K562 (cell line): ENCODE measurements at regions not wholly inside any gene's neighbourhood (a gene's known extent, or its start where the extent isn't known, plus 50 kb on each side); places are given as distances from the start of the nearest gene placed in this dataset.

Source experiments
- ATAC-seq: fragments of 200-7000 bp; cut with Tn5 transposase; 3 replicates; pipeline ENCODE4 v1.9.1; 2020; ENCODE audit warnings: moderate library complexity
- BruUV-seq: library from RNA; stranded (reverse); fragments of 400-500 nt; replicated peaks from 2 replicates; lab custom pipeline; 2021; lab: Mats Ljungman, UMichigan
- CTCF ChIA-PET: fragments of 300-600 bp; formaldehyde crosslinking; extraction: SDS; loops from one replicate; lab custom pipeline; 2021; ENCODE audit warnings: low intra/inter-chr PET ratio; lab: Yijun Ruan, JAX
- POLR2A ChIA-PET: fragments of 300-600, 350-650 bp; sonication (Branson Sonifier 250); formaldehyde crosslinking; extraction: SDS; loops from one replicate; lab custom pipeline; 2021; ENCODE audit warnings: antibody characterized with exemption, inconsistent platforms; lab: Yijun Ruan, JAX
- DNase-seq, 4 experiments: peaks; one replicate each; pipeline versions ENCODE4 v3.0.0 to v3.0.0-alpha.2; 2011 to 2018; ENCODE audit warnings: low spot score in 3 of 4, mixed read lengths in 3 of 4; ENCODE audit errors: extremely low read depth in 1 of 4
- FAIRE-seq: peaks from 2 replicates; lab custom pipeline; 2011; peaks lifted over from hg19 to GRCh38; lab: Jason Lieb, UNC
- H2AFZ ChIP-seq: 2 replicates; pipeline ENCODE4 v1.6.0; 2011; ENCODE audit warnings: low read depth, low read length, control low read depth, inconsistent platforms
- H3K27ac ChIP-seq: fragments of 200-600 bp; 3 replicates; pipeline ENCODE4 v1.8.0; 2011; ENCODE audit warnings: low read depth, mild to moderate bottlenecking, control low read depth, inconsistent platforms, low read length, moderate library complexity, mixed read lengths; ENCODE audit errors: extremely low read depth
- H3K27me3 ChIP-seq, 2 experiments: fragments of 300-600 bp in 1 of 2; 2 replicates in 1 of 2; 3 replicates in 1 of 2; pipeline versions ENCODE4 v1.6.0 to v1.8.0; 2011; ENCODE audit warnings: inconsistent platforms in 2 of 2, low read length in 2 of 2, mild to moderate bottlenecking in 1 of 2, mixed read lengths in 1 of 2, moderate library complexity in 1 of 2; ENCODE audit not compliant: control insufficient read depth in 2 of 2, insufficient read depth in 2 of 2
- H3K36me3 ChIP-seq: fragments of 300-600 bp; 3 replicates; pipeline ENCODE4 v1.8.0; 2011; ENCODE audit warnings: mild to moderate bottlenecking, low read length, inconsistent platforms; ENCODE audit not compliant: control insufficient read depth, insufficient read depth
- H3K4me1 ChIP-seq, 2 experiments: fragments of 200-600 bp in 1 of 2; replicated peaks in 1 of 2; 2 replicates in 1 of 2; 3 replicates in 1 of 2; pipeline versions ENCODE4 v1.5.1 to v1.8.0; 2011; ENCODE audit warnings: inconsistent platforms in 2 of 2, low read length in 2 of 2, mild to moderate bottlenecking in 1 of 2, mixed read lengths in 1 of 2, moderate library complexity in 1 of 2; ENCODE audit not compliant: control insufficient read depth in 2 of 2, insufficient read depth in 2 of 2
- H3K4me2 ChIP-seq: 2 replicates; pipeline ENCODE4 v1.6.1; 2011; ENCODE audit warnings: low read length, control low read depth, inconsistent platforms, mixed read lengths; ENCODE audit not compliant: insufficient read depth
- H3K4me3 ChIP-seq: fragments of 200-600 bp; sonication (generic), shearing (Covaris generic); 2 replicates; pipeline ENCODE4 v1.5.1; 2016; ENCODE audit warnings: control low read depth, inconsistent platforms
- H3K79me2 ChIP-seq: fragments of 200-600 bp; 3 replicates; pipeline ENCODE4 v1.8.0; 2011; ENCODE audit warnings: low read length, inconsistent platforms; ENCODE audit not compliant: control insufficient read depth, insufficient read depth
- H3K9ac ChIP-seq, 2 experiments: 2 replicates each; pipeline versions ENCODE4 v1.6.0 to v1.6.1; 2011; ENCODE audit warnings: low read depth in 2 of 2, low read length in 2 of 2, control low read depth in 1 of 2, inconsistent platforms in 1 of 2, mild to moderate bottlenecking in 1 of 2, mixed read lengths in 1 of 2; ENCODE audit not compliant: insufficient read depth in 1 of 2
- H3K9me1 ChIP-seq: one replicate; pipeline ENCODE4 v1.6.0; 2011; ENCODE audit warnings: inconsistent platforms, mild to moderate bottlenecking, low read length, moderate library complexity; ENCODE audit not compliant: control insufficient read depth, insufficient read depth
- H3K9me3 ChIP-seq: replicated peaks from 2 replicates; pipeline ENCODE4 v1.5.1; 2011; ENCODE audit warnings: low read depth, low read length, inconsistent platforms; ENCODE audit not compliant: control insufficient read depth, insufficient read depth
- H4K20me1 ChIP-seq: replicated peaks from 2 replicates; pipeline ENCODE4 v1.6.1; 2011; ENCODE audit warnings: low read length, inconsistent platforms, mixed read lengths; ENCODE audit not compliant: control insufficient read depth, insufficient read depth
- ARID2 ChIP-seq: fragments of 450-650 bp; IDR thresholded peaks from 2 replicates; pipeline ENCODE4 v1.6.1; 2017; ENCODE audit warnings: antibody characterized with exemption, mild to moderate bottlenecking
- EZH2 ChIP-seq: IDR thresholded peaks from 2 replicates; pipeline ENCODE4 v1.6.1; 2012; ENCODE audit warnings: low read depth, mild to moderate bottlenecking, inconsistent platforms, low read length, borderline replicate concordance
- KLF1 ChIP-seq: fragments of 450-650 bp; IDR thresholded peaks from 2 replicates; pipeline ENCODE4 v1.6.1; 2016; ENCODE audit warnings: missing genetic modification characterization, missing compliant biosample characterization
- NFYB ChIP-seq: IDR thresholded peaks from 2 replicates; pipeline ENCODE4 v1.6.1; 2011; ENCODE audit warnings: mild to moderate bottlenecking, moderate library complexity; ENCODE audit not compliant: insufficient read length; ENCODE audit errors: extremely low read depth
- OTX1 ChIP-seq: fragments of 450-650 bp; formaldehyde crosslinking; IDR thresholded peaks from 2 replicates; pipeline ENCODE4 v1.4.0; 2022; ENCODE audit warnings: mild to moderate bottlenecking
- PTBP1 ChIP-seq: fragments of 200-400 bp; formaldehyde crosslinking; IDR thresholded peaks from 2 replicates; pipeline ENCODE4 v1.6.1; 2017; ENCODE audit warnings: low read depth, low read length
- RB1 ChIP-seq: fragments of 450-650 bp; IDR thresholded peaks from 2 replicates; pipeline ENCODE4 v1.6.1; 2017; ENCODE audit warnings: low read depth, mild to moderate bottlenecking
- SNIP1 ChIP-seq: fragments of 450-650 bp; IDR thresholded peaks from 2 replicates; pipeline ENCODE4 v1.7.1; 2017; ENCODE audit warnings: low read depth, mild to moderate bottlenecking
- STAT5A ChIP-seq: IDR thresholded peaks from 2 replicates; pipeline ENCODE4 v1.6.1; 2012; ENCODE audit warnings: low read length, inconsistent platforms, borderline replicate concordance
- WGBS: fragments of 100-300 bp; shearing (Covaris generic); methylation state at CpG from one replicate; pipeline ENCODE4 v1.1.6; 2016; ENCODE audit warnings: low coverage, mixed read lengths; ENCODE audit not compliant: insufficient coverage; ENCODE audit errors: missing lambda C conversion rate; 5-methylcytosine and 5-hydroxymethylcytosine counted together
- in situ Hi-C: fragments of 300-500 bp; cut with MboI; formaldehyde crosslinking; loops from 4 replicates; pipeline ENCODE4 v1.15.0; 2018; ENCODE audit warnings: inconsistent platforms, mixed read lengths
- intact Hi-C: fragments of 100-400 bp; cut with micrococcal nuclease; formaldehyde crosslinking; loops from 2 replicates; pipeline ENCODE4 v1.14.2; 2022
- TF ChIP-seq, protein P1 (sequence below): sonication (generic); formaldehyde crosslinking; IDR thresholded peaks from 2 replicates; pipeline ENCODE4 v1.8.1; 2023; ENCODE audit warnings: missing genetic modification reagents, mild to moderate bottlenecking, borderline replicate concordance
- TF ChIP-seq, protein P2 (sequence below): sonication (generic); formaldehyde crosslinking; IDR thresholded peaks from 2 replicates; pipeline ENCODE4 v1.8.0; 2022; ENCODE audit warnings: missing genetic modification reagents, mild to moderate bottlenecking, borderline replicate concordance
- TF ChIP-seq, protein P3 (sequence below): sonication (generic); formaldehyde crosslinking; IDR thresholded peaks from 2 replicates; pipeline ENCODE4 v1.8.1; 2022; ENCODE audit warnings: missing genetic modification reagents
- TF ChIP-seq, protein P4 (sequence below): fragments of 450-650 bp; IDR thresholded peaks from 2 replicates; pipeline ENCODE4 v1.6.1; 2016; ENCODE audit warnings: missing biosample characterization, missing genetic modification characterization

DNA sequence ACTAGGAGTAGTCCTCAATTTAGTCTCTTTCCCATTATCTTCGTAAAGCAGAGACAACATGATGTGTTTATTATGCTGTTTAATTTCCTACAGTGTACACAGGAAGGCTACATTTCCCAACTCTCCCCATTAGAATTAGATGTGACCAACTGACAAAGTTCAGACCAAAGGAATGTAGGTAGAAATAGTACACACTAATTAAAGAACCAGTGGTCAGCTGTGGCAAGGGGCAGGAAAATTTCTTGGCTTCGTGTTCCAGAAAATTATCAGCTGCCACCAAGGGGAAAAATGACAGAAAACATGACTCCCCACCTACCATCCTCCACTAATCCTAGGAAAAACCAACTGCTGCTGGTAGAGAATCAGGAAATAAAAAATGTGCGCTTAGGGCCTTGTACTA lies 125.6 kb downstream of the PPP1R3A start (continued):
- TF ChIP-seq, protein P1, sequence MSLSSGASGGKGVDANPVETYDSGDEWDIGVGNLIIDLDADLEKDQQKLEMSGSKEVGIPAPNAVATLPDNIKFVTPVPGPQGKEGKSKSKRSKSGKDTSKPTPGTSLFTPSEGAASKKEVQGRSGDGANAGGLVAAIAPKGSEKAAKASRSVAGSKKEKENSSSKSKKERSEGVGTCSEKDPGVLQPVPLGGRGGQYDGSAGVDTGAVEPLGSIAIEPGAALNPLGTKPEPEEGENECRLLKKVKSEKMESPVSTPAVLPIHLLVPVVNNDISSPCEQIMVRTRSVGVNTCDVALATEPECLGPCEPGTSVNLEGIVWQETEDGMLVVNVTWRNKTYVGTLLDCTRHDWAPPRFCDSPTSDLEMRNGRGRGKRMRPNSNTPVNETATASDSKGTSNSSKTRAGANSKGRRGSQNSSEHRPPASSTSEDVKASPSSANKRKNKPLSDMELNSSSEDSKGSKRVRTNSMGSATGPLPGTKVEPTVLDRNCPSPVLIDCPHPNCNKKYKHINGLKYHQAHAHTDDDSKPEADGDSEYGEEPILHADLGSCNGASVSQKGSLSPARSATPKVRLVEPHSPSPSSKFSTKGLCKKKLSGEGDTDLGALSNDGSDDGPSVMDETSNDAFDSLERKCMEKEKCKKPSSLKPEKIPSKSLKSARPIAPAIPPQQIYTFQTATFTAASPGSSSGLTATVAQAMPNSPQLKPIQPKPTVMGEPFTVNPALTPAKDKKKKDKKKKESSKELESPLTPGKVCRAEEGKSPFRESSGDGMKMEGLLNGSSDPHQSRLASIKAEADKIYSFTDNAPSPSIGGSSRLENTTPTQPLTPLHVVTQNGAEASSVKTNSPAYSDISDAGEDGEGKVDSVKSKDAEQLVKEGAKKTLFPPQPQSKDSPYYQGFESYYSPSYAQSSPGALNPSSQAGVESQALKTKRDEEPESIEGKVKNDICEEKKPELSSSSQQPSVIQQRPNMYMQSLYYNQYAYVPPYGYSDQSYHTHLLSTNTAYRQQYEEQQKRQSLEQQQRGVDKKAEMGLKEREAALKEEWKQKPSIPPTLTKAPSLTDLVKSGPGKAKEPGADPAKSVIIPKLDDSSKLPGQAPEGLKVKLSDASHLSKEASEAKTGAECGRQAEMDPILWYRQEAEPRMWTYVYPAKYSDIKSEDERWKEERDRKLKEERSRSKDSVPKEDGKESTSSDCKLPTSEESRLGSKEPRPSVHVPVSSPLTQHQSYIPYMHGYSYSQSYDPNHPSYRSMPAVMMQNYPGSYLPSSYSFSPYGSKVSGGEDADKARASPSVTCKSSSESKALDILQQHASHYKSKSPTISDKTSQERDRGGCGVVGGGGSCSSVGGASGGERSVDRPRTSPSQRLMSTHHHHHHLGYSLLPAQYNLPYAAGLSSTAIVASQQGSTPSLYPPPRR (CRISPR knock-in tag) = no peak
- TF ChIP-seq, protein P2, sequence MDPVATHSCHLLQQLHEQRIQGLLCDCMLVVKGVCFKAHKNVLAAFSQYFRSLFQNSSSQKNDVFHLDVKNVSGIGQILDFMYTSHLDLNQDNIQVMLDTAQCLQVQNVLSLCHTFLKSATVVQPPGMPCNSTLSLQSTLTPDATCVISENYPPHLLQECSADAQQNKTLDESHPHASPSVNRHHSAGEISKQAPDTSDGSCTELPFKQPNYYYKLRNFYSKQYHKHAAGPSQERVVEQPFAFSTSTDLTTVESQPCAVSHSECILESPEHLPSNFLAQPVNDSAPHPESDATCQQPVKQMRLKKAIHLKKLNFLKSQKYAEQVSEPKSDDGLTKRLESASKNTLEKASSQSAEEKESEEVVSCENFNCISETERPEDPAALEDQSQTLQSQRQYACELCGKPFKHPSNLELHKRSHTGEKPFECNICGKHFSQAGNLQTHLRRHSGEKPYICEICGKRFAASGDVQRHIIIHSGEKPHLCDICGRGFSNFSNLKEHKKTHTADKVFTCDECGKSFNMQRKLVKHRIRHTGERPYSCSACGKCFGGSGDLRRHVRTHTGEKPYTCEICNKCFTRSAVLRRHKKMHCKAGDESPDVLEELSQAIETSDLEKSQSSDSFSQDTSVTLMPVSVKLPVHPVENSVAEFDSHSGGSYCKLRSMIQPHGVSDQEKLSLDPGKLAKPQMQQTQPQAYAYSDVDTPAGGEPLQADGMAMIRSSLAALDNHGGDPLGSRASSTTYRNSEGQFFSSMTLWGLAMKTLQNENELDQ (CRISPR knock-in tag) = no peak
- TF ChIP-seq SNIP1 = no peak

DNA sequence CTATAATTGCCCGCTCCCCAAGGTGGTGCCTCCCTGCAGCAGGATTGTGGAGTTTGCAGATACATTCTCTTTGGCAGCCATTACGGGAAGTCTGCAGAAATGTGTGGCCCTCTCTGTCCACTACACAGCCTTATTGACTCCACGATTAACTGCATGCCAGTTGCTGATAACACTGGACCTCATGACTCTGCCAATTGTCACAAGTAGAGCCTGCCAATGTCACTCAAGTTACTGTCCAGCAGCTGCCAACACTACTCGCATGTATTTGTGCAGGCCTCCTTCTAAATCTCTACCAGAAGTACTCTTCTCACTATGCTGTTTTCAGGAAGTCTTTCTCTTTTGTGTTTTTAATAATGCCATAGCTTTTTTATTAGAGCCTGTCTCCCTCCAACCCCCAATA lies 128.8 kb downstream of the PPP1R3A start:
- 1% methylated on average over 4 of the region's 4 CpGs for WGBS
- Histone ChIP-seq H3K79me2 (no peaks in the 10 kb centered on the region), H3K36me3 (no peaks in the 10 kb centered on the region), H3K27me3 (no peaks in the 10 kb centered on the region), H4K20me1 (no peaks in the 10 kb centered on the region), H3K4me2 (no peak overlapping the region), H3K4me1 (no peaks in the 10 kb centered on the region), H3K9me1 (no peaks in the 10 kb centered on the region), H3K4me3 (no peak overlapping the region), H3K27ac (no peak overlapping the region), H3K9ac (no peak overlapping the region), H3K9me3 (0 out of 2 replicates have a peak, but pooled peaks cover 3% of the 10 kb centered on the region), H2AFZ (no peak overlapping the region)
- no peak for DNase-seq
- BruUV-seq = no TSS peak
- no peak for FAIRE-seq
- no peak for ATAC-seq
- in situ Hi-C loops = no loop called here
- ChIA-PET POLR2A (no interaction called here), CTCF (no interaction called here)
- intact Hi-C loops = no loop called here
- TF ChIP-seq OTX1 (no peak), EZH2 (no peak), RB1 (no peak), PTBP1 (no peak), ARID2 (no peak), KLF1 (tag) (no peak), NFYB (no peak), STAT5A (no peak)
- TF ChIP-seq, protein P3, sequence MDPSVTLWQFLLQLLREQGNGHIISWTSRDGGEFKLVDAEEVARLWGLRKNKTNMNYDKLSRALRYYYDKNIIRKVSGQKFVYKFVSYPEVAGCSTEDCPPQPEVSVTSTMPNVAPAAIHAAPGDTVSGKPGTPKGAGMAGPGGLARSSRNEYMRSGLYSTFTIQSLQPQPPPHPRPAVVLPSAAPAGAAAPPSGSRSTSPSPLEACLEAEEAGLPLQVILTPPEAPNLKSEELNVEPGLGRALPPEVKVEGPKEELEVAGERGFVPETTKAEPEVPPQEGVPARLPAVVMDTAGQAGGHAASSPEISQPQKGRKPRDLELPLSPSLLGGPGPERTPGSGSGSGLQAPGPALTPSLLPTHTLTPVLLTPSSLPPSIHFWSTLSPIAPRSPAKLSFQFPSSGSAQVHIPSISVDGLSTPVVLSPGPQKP (CRISPR knock-in tag) = no peak
- TF ChIP-seq, protein P4, sequence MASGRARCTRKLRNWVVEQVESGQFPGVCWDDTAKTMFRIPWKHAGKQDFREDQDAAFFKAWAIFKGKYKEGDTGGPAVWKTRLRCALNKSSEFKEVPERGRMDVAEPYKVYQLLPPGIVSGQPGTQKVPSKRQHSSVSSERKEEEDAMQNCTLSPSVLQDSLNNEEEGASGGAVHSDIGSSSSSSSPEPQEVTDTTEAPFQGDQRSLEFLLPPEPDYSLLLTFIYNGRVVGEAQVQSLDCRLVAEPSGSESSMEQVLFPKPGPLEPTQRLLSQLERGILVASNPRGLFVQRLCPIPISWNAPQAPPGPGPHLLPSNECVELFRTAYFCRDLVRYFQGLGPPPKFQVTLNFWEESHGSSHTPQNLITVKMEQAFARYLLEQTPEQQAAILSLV = no peak
